ENCODE measurements at regions not wholly inside any gene's neighbourhood (a gene's known extent, or its start where the extent isn't known, plus 50 kb on each side); places are given as distances from the start of the nearest gene placed in this dataset.

DNA sequence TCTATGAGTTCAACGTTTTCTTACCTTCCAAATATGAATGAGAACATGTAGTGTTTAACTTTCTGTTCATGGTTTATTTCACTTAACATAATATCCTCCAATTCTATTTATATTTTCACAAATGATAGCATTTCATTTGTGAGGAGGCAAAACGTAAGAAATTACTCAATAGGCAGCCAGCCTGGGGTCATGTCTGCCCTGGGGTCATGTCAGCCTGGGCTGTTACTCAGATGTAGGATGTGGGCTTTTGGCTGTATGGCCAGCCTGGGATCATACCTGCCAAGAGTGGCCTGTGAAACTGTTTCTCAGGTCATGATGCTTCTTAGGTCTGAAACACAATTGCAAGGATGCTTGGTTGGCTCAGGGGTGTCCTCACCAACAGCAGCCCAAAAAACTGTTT, 187.0 kb downstream of the FBXO8 start:
- no peak overlapping the region for H3K27ac ChIP-seq
- TF ChIP-seq, protein P1, sequence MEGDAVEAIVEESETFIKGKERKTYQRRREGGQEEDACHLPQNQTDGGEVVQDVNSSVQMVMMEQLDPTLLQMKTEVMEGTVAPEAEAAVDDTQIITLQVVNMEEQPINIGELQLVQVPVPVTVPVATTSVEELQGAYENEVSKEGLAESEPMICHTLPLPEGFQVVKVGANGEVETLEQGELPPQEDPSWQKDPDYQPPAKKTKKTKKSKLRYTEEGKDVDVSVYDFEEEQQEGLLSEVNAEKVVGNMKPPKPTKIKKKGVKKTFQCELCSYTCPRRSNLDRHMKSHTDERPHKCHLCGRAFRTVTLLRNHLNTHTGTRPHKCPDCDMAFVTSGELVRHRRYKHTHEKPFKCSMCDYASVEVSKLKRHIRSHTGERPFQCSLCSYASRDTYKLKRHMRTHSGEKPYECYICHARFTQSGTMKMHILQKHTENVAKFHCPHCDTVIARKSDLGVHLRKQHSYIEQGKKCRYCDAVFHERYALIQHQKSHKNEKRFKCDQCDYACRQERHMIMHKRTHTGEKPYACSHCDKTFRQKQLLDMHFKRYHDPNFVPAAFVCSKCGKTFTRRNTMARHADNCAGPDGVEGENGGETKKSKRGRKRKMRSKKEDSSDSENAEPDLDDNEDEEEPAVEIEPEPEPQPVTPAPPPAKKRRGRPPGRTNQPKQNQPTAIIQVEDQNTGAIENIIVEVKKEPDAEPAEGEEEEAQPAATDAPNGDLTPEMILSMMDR (IDR thresholded peaks at IDR 0.05) = no peak
- no peak for TF ChIP-seq ZFX (IDR thresholded peaks at IDR 0.05; ENCODE audit: borderline replicate concordance)

DNA sequence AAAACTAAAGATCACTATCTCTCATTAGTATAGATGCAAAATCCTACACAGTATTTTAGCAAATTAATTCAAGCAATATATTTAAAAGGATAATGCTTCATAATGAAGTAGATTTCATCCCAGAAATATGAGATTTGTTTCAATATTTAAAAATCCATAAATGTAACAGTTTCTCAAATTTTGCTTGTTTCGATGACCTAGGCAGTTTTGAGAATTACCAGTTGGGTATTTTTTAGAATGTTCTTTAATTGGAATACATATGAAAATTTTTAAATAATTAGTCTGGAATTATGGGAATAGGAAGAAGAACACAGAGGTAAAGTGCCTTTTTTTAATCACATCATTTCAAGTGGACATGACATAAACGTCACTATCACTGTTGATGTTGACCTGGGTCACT, 192.3 kb downstream of the FBXO8 start:
- no peak overlapping the region for H3K27ac ChIP-seq

DNA sequence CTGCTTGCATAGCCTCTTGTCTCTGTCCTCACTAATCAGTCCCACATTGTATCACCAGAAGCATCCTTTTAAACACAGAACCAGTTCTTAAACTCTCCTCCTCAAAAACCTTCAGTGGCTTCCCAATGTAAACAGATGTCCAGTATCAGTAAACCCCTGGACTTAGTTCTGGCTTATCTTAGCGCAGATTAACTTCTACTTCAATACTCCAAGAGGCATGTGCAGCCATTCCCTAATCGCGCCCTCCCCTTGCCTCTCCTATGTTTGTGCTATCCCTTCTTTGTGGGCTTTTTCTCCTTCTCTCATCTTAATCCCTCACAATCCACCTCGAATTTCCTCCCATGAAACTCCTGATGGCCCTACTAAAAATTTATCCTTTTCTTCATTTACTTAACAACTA, 193.8 kb downstream of the FBXO8 start:
- TF ChIP-seq ZFX (IDR thresholded peaks at IDR 0.05; ENCODE audit: borderline replicate concordance) = no peak
- TF ChIP-seq, protein P1 (IDR thresholded peaks at IDR 0.05) = no peak
- H3K27ac ChIP-seq = no peak overlapping the region

More for the DNA sequence above, 192.3 kb downstream of the FBXO8 start:
- TF ChIP-seq, protein P1 (IDR thresholded peaks at IDR 0.05) = no peak
- TF ChIP-seq ZFX (IDR thresholded peaks at IDR 0.05; ENCODE audit: borderline replicate concordance) = no peak

DNA sequence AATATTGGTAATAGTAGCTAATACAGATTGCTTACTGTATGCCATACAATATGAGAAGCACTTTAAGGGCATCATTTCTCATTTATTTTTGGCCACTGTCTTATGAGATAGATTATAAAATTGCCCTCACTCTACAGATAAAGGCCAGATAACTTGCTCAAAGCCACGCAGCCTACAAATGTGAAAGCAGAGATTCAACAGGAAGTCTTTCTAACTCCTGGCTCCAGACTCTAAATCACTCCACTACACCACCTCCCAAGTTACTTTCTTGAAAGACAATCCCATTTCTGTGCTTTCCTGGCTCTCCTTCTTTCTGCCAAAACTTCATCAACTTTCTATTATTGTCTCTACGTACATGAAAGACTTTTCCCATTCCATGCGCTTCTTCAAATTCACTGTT, 194.7 kb downstream of the FBXO8 start:
- no peak overlapping the region for H3K27ac ChIP-seq
- TF ChIP-seq, protein P1 (IDR thresholded peaks at IDR 0.05) = no peak
- no peak for TF ChIP-seq ZFX (IDR thresholded peaks at IDR 0.05; ENCODE audit: borderline replicate concordance)

DNA sequence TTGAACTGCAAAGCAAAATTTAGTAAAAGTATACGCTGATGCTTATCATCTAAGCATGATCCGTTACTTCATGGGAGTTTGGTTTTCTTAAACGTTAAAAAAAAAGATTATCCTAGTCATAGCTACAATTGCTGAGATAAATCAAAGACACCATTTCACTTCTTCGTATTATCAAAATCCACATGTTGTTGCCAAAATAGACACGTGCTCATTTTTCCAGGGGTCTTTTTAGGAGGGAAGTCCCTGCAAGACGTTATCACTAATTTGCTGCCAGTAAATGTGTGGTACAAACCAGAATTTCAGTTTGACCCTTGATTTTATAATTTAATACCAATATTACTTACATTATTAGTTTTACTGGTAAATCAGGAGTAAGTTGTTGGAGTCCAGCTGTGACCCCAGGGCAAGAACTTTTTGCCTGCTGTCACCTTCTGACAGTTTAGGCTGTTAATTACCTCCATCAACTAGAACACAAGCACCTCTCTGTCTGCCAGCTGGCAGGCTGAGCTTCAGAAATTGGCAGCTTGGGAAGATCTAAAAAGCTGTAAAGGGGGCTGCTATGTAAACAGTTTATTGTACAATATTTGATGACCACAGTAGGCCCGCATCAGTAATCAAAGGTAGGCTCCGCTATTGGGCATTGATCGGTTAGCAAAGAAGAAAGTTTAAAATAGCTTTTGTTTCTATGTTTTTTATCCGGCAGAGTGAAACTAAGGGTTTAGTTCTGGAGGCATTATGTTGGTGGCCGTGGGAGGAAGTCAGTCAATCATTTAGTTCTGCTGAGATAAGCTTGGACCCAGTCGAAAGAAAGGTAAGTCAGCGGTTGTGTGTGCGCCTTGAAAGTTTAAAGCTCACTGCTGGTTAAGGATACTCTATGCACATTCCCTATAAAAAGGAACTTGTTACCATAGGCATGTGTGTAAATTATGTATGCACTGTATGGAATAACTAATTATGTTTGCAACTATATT, 196.4 kb downstream of the FBXO8 start:
- no peak overlapping the region for H3K27ac ChIP-seq
- TF ChIP-seq ZFX (IDR thresholded peaks at IDR 0.05; ENCODE audit: borderline replicate concordance) = no peak
- TF ChIP-seq, protein P1 (IDR thresholded peaks at IDR 0.05) = no peak

DNA sequence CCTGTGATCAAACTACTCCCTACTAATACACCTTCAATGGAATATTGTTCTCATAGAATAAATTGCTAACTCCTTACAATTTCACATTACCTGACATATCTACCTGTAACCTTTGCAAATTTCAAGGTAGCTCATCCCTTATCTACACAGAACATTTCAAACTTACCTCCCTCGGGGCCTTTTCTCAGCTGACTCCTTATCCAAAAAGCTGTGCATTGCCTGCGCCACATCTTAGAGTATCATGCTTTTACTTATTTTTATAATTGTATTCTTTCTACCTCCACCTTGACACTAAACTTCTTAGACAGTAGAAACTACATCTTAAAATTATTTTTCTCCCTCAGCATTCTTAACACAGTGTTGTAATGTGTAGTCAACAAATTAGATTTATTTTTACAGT, 198.5 kb downstream of the FBXO8 start:
- TF ChIP-seq, protein P1 (IDR thresholded peaks at IDR 0.05) = no peak
- no peak for TF ChIP-seq ZFX (IDR thresholded peaks at IDR 0.05; ENCODE audit: borderline replicate concordance)

DNA sequence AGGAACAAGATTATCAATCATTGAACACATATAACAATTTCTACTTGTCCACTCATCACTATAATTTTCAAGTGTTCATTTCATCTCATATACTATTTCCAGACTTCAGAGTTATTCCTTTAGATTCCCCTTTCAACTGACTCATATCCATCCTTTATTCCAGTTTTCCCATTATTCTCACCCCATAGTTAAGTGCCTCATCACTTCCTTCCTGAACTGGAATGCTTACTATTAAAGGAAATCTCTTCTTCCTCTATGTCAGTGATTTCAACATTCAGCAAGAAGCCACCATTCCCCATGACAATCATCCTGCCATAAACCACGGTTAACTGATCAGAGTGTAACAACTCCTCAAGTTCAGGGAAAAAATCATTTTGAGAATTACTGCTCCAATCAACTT, 198.9 kb downstream of the FBXO8 start:
- no peak overlapping the region for H3K27ac ChIP-seq
- TF ChIP-seq ZFX (IDR thresholded peaks at IDR 0.05; ENCODE audit: borderline replicate concordance) = no peak
- TF ChIP-seq, protein P1 (IDR thresholded peaks at IDR 0.05) = no peak

More for the DNA sequence above, 198.5 kb downstream of the FBXO8 start:
- H3K27ac ChIP-seq = no peak overlapping the region

Measured in 22Rv1 (cell line).